HG03354 (cell line): ENCODE measurements at regions not wholly inside any gene's neighbourhood (a gene's known extent, or its start where the extent isn't known, plus 50 kb on each side); places are given as distances from the start of the nearest gene placed in this dataset.
"Not testable (repeated sequence)": the region's sequence is repeated elsewhere in the genome, so short reads cannot be mapped to it uniquely, and the experiment has no call there.

Experiments
- ATAC-seq: cut with Tn5 transposase; IDR thresholded peaks from one replicate; pipeline ENCODE4 v1.9.1; 2021; ENCODE audit warnings: mild to moderate bottlenecking; ENCODE audit not compliant: unreplicated experiment, poor library complexity, severe bottlenecking

- no peak for ATAC-seq
Observed at GRCh38 chr1:192475970-192476369, 99.6 kb upstream of the RGS1 start.

GRCh38 chr1:192476802-192477298, 98.7 kb upstream of the RGS1 start:
- ATAC-seq: peak; percentile 63

GRCh38 chr1:192477630-192478029, 97.9 kb upstream of the RGS1 start:
- ATAC-seq: peak; percentile 67

- no peak for ATAC-seq
Observed at GRCh38 chr1:192485692-192486436, 89.7 kb upstream of the RGS1 start.

GRCh38 chr1:192488058-192488457, 87.5 kb upstream of the RGS1 start:
- no peak for ATAC-seq

GRCh38 chr1:192489047-192489446, 86.5 kb upstream of the RGS1 start:
- ATAC-seq: no peak

- peak; percentile 97 for ATAC-seq
Observed at GRCh38 chr1:192489748-192490147, 85.8 kb upstream of the RGS1 start.

GRCh38 chr1:192491804-192492554, 83.6 kb upstream of the RGS1 start:
- no peak for ATAC-seq

GRCh38 chr1:192493584-192493983, 82.0 kb upstream of the RGS1 start:
- no peak for ATAC-seq

GRCh38 chr1:192496369-192497056, 79.1 kb upstream of the RGS1 start:
- ATAC-seq: no peak

GRCh38 chr1:192497214-192497794, 78.3 kb upstream of the RGS1 start:
- ATAC-seq: no peak

GRCh38 chr1:192498092-192498491, 77.5 kb upstream of the RGS1 start:
- not testable (repeated sequence) for ATAC-seq

- not testable (repeated sequence) for ATAC-seq
Observed at GRCh38 chr1:192499061-192499581, 76.5 kb upstream of the RGS1 start.

- ATAC-seq: not testable (repeated sequence)
Observed at GRCh38 chr1:192500541-192500940, 75.0 kb upstream of the RGS1 start.

GRCh38 chr1:192506741-192507155, 68.8 kb upstream of the RGS1 start:
- ATAC-seq: peak; percentile 99

- no peak for ATAC-seq
Observed at GRCh38 chr1:192512426-192513162, 63.0 kb upstream of the RGS1 start.

- no peak for ATAC-seq
Observed at GRCh38 chr1:192513196-192513595, 62.4 kb upstream of the RGS1 start.

GRCh38 chr1:192513697-192514096, 61.9 kb upstream of the RGS1 start:
- ATAC-seq: no peak

GRCh38 chr1:192516776-192517297, 58.7 kb upstream of the RGS1 start:
- ATAC-seq: peak; percentile 98
